GM23338 (cell line): ENCODE measurements at regions not wholly inside any gene's neighbourhood (a gene's known extent, or its start where the extent isn't known, plus 50 kb on each side); places are given as distances from the start of the nearest gene placed in this dataset.

ENCODE experiments used
- ATAC-seq: fragments of 200-7000 bp; cut with Tn5 transposase; 3 replicates; pipeline ENCODE4 v1.9.1; 2020
- DNase-seq: peaks from one replicate; pipeline ENCODE4 v3.0.0-alpha.2; 2015; ENCODE audit warnings: low spot score
- H2AFZ ChIP-seq: fragments of 200-600 bp; sonication (generic); 2 replicates; pipeline ENCODE4 v1.8.0; 2016; ENCODE audit warnings: antibody characterized with exemption, mild to moderate bottlenecking, moderate library complexity
- H3F3A ChIP-seq: fragments of 200-600 bp; sonication (generic); replicated peaks from 2 replicates; pipeline ENCODE4 v1.8.0; 2017; ENCODE audit warnings: antibody characterized with exemption, mixed run types, low read depth
- H3K27ac ChIP-seq: fragments of 200-600 bp; sonication (generic); 2 replicates; pipeline ENCODE4 v1.6.1; 2016; ENCODE audit warnings: low read depth
- H3K27me3 ChIP-seq: fragments of 200-600 bp; sonication (generic); 2 replicates; pipeline ENCODE4 v1.8.0; 2016; ENCODE audit warnings: mild to moderate bottlenecking, mixed run types, moderate library complexity; ENCODE audit not compliant: insufficient read depth
- H3K36me3 ChIP-seq: fragments of 200-600 bp; sonication (generic); 2 replicates; pipeline ENCODE4 v1.8.0; 2016; ENCODE audit warnings: mild to moderate bottlenecking; ENCODE audit not compliant: insufficient read depth
- H3K4me1 ChIP-seq: fragments of 200-600 bp; sonication (generic); 2 replicates; pipeline ENCODE4 v1.8.0; 2016; ENCODE audit warnings: mild to moderate bottlenecking, moderate library complexity; ENCODE audit not compliant: insufficient read depth
- H3K4me2 ChIP-seq: fragments of 200-600 bp; sonication (generic); 2 replicates; pipeline ENCODE4 v1.7.1; 2017; ENCODE audit warnings: mixed run types
- H3K4me3 ChIP-seq: fragments of 200-600 bp; sonication (generic); 2 replicates; pipeline ENCODE4 v1.6.1; 2016; ENCODE audit warnings: mixed run types
- H3K79me2 ChIP-seq: fragments of 200-600 bp; sonication (generic); replicated peaks from 2 replicates; pipeline ENCODE4 v1.8.0; 2017; ENCODE audit warnings: mild to moderate bottlenecking; ENCODE audit not compliant: insufficient read depth
- H3K9me2 ChIP-seq: fragments of 200-600 bp; sonication (generic); 2 replicates; pipeline ENCODE4 v1.8.0; 2017; ENCODE audit not compliant: insufficient read depth
- H4K20me1 ChIP-seq: fragments of 200-600 bp; sonication (generic); replicated peaks from 2 replicates; pipeline ENCODE4 v1.8.0; 2017; ENCODE audit warnings: mild to moderate bottlenecking; ENCODE audit not compliant: insufficient read depth
- H3K27ac Mint-ChIP-seq: 2 replicates; pipeline ENCODE4 v1.8.0; 2020; ENCODE audit warnings: inconsistent platforms, mild to moderate bottlenecking, moderate library complexity, mixed read lengths
- H3K27me3 Mint-ChIP-seq: 3 replicates; pipeline ENCODE4 v1.8.0; 2022; ENCODE audit warnings: low read depth, mild to moderate bottlenecking, moderate library complexity, mixed read lengths, inconsistent platforms; ENCODE audit not compliant: insufficient read depth, poor library complexity
- H3K36me3 Mint-ChIP-seq: 3 replicates; pipeline ENCODE4 v1.8.0; 2021; ENCODE audit warnings: low read depth, mild to moderate bottlenecking, inconsistent platforms, moderate library complexity, mixed read lengths
- H3K4me1 Mint-ChIP-seq: 3 replicates; pipeline ENCODE4 v1.8.0; 2020; ENCODE audit warnings: mild to moderate bottlenecking, inconsistent platforms, mixed read lengths
- H3K4me3 Mint-ChIP-seq: 3 replicates; pipeline ENCODE4 v1.8.0; 2021; ENCODE audit warnings: moderate library complexity, mild to moderate bottlenecking, inconsistent platforms, mixed read lengths
- H3K9me3 Mint-ChIP-seq: 3 replicates; pipeline ENCODE4 v1.8.0; 2020; ENCODE audit warnings: moderate library complexity, mild to moderate bottlenecking, inconsistent platforms, mixed read lengths
- JUNB ChIP-seq: IDR thresholded peaks from one replicate; pipeline ENCODE4 v1.6.1; 2016; ENCODE audit warnings: antibody characterized with exemption; ENCODE audit not compliant: unreplicated experiment
- NANOG ChIP-seq: IDR thresholded peaks from 2 replicates; pipeline ENCODE4 v1.6.1; 2016; ENCODE audit warnings: antibody characterized with exemption, borderline replicate concordance
- ZNF114 ChIP-seq: fragments of 250-450 bp; sonication (Bioruptor Pico); IDR thresholded peaks from 2 replicates; pipeline ENCODE4 v1.5.0; 2020; ENCODE audit warnings: mild to moderate bottlenecking, moderate library complexity
- ZNF331 ChIP-seq: fragments of 250-450 bp; sonication (Bioruptor Pico); IDR thresholded peaks from 2 replicates; pipeline ENCODE4 v1.5.0; 2020; ENCODE audit warnings: low read depth, mild to moderate bottlenecking, moderate library complexity
- TF ChIP-seq, protein P1 (sequence below), 2 experiments: fragments of 200-600 bp in 1 of 2; sonication (generic) in 1 of 2; conservative IDR thresholded peaks; 2 replicates each; pipeline versions ENCODE4 v1.5.1 to v1.6.1; 2016 to 2017; ENCODE audit warnings: antibody characterized with exemption in 2 of 2, low read depth in 2 of 2, mild to moderate bottlenecking in 2 of 2, moderate library complexity in 1 of 2

GRCh38 chr9:109861918-109862317, 81.9 kb downstream of the PALM2AKAP2 start:
- no peaks in the 10 kb centered on the region for H3K9me3 Mint-ChIP-seq
- no peaks in the 10 kb centered on the region for H3K36me3 Mint-ChIP-seq
- DNase-seq, result no peak
- no peak overlapping the region for H3K4me3 Mint-ChIP-seq
- H3K36me3 ChIP-seq, result no peaks in the 10 kb centered on the region
- TF ChIP-seq ZNF114 (CRISPR knock-in tag) (no peak), NANOG (no peak)
- H3K4me3 ChIP-seq, result no peak overlapping the region
- H3K27ac ChIP-seq, result no peak overlapping the region
- H3F3A ChIP-seq, result no peaks in the 10 kb centered on the region
- no peaks in the 10 kb centered on the region for H4K20me1 ChIP-seq
- H3K4me2 ChIP-seq, result no peak overlapping the region
- peaks cover 5% of the 10 kb centered on the region for H3K4me1 Mint-ChIP-seq
- H3K27me3 Mint-ChIP-seq, result no peaks in the 10 kb centered on the region
- no peaks in the 10 kb centered on the region for H3K9me2 ChIP-seq
- no peak for ATAC-seq
- H2AFZ ChIP-seq, result no peak overlapping the region
- H3K27ac Mint-ChIP-seq, result no peak overlapping the region
- H3K79me2 ChIP-seq, result no peaks in the 10 kb centered on the region
- no peaks in the 10 kb centered on the region for H3K27me3 ChIP-seq
- H3K4me1 ChIP-seq, result 0 out of 2 replicates have a peak, but pooled peaks cover 4% of the 10 kb centered on the region

- TF ChIP-seq, protein P1, sequence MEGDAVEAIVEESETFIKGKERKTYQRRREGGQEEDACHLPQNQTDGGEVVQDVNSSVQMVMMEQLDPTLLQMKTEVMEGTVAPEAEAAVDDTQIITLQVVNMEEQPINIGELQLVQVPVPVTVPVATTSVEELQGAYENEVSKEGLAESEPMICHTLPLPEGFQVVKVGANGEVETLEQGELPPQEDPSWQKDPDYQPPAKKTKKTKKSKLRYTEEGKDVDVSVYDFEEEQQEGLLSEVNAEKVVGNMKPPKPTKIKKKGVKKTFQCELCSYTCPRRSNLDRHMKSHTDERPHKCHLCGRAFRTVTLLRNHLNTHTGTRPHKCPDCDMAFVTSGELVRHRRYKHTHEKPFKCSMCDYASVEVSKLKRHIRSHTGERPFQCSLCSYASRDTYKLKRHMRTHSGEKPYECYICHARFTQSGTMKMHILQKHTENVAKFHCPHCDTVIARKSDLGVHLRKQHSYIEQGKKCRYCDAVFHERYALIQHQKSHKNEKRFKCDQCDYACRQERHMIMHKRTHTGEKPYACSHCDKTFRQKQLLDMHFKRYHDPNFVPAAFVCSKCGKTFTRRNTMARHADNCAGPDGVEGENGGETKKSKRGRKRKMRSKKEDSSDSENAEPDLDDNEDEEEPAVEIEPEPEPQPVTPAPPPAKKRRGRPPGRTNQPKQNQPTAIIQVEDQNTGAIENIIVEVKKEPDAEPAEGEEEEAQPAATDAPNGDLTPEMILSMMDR (conservative IDR thresholded peaks at IDR 0.05; ENCODE audit: low read depth in 2 of 2), result peak; percentile 2 to 27; a peak in 1 of 4 replicates
- TF ChIP-seq ZNF331, result no peak
- Histone ChIP-seq H3K79me2 (no peaks in the 10 kb centered on the region), H3K4me3 (no peak overlapping the region), H4K20me1 (no peaks in the 10 kb centered on the region), H3K9me2 (no peaks in the 10 kb centered on the region), H3F3A (no peaks in the 10 kb centered on the region), H3K4me2 (no peak overlapping the region), H3K36me3 (no peaks in the 10 kb centered on the region), H3K27me3 (no peaks in the 10 kb centered on the region), H3K4me1 (peaks cover under 1% of the 10 kb centered on the region; the same call in 1 of the 2 replicates), H3K27ac (no peak overlapping the region), H2AFZ (no peak overlapping the region)
- ATAC-seq (peak; percentile 38; the same call in 2 of the 3 replicates), DNase-seq (peak; percentile 44)
- H3K27me3 Mint-ChIP-seq, result no peaks in the 10 kb centered on the region
- H3K27ac Mint-ChIP-seq, result no peak overlapping the region
- no peaks in the 10 kb centered on the region for H3K9me3 Mint-ChIP-seq
- no peaks in the 10 kb centered on the region for H3K36me3 Mint-ChIP-seq
- no peak overlapping the region for H3K4me3 Mint-ChIP-seq
- peaks cover 6% of the 10 kb centered on the region; the same call in 2 of the 3 replicates for H3K4me1 Mint-ChIP-seq
Observed at GRCh38 chr9:109862452-109862851, 82.5 kb downstream of the PALM2AKAP2 start.

GRCh38 chr9:109863961-109864360, 84.0 kb downstream of the PALM2AKAP2 start:
- Histone ChIP-seq H3K27ac (no peak overlapping the region), H3K27me3 (no peaks in the 10 kb centered on the region), H3K4me3 (no peak overlapping the region), H3F3A (no peaks in the 10 kb centered on the region), H3K4me1 (peaks cover 9% of the 10 kb centered on the region; the same call in 1 of the 2 replicates), H3K4me2 (no peak overlapping the region), H2AFZ (no peak overlapping the region), H3K9me2 (no peaks in the 10 kb centered on the region), H3K36me3 (no peaks in the 10 kb centered on the region), H4K20me1 (no peaks in the 10 kb centered on the region), H3K79me2 (no peaks in the 10 kb centered on the region)
- DNase-seq (no peak), ATAC-seq (no peak)
- Mint-ChIP-seq H3K4me3 (no peak overlapping the region), H3K27me3 (no peaks in the 10 kb centered on the region), H3K9me3 (no peaks in the 10 kb centered on the region), H3K36me3 (no peaks in the 10 kb centered on the region), H3K4me1 (peaks cover 15% of the 10 kb centered on the region), H3K27ac (no peak overlapping the region)
- TF ChIP-seq JUNB, result no peak
